A549 (cell line): ENCODE measurements at regions not wholly inside any gene's neighbourhood (a gene's known extent, or its start where the extent isn't known, plus 50 kb on each side); places are given as distances from the start of the nearest gene placed in this dataset.

Experiments
- ATAC-seq, 2 experiments: fragments of 200-7000 bp in 1 of 2; fragments of >200 bp in 1 of 2; cut with Nextera tagmentation in 1 of 2; cut with Tn5 transposase in 1 of 2; 3 replicates each; pipeline versions ENCODE4 v1.8.0 to v1.9.1; 2018 to 2020; ENCODE audit warnings: mild to moderate bottlenecking in 1 of 2, moderate library complexity in 1 of 2
- CTCF ChIA-PET: fragments of 300-600 bp; sonication (Branson Sonifier 250); formaldehyde crosslinking; extraction: SDS; loops from one replicate; lab custom pipeline; 2021; ENCODE audit warnings: antibody characterized with exemption, inconsistent platforms; lab: Yijun Ruan, JAX
- POLR2A ChIA-PET: fragments of 350-600 bp; formaldehyde crosslinking; extraction: SDS; loops from one replicate; lab custom pipeline; 2021; ENCODE audit warnings: antibody characterized with exemption, inconsistent platforms; lab: Yijun Ruan, JAX
- DNase-seq, 2 experiments: peaks; one replicate each; pipeline versions ENCODE4 v3.0.0 to v3.0.0-alpha.2; 2011 to 2016; ENCODE audit warnings: low read depth in 1 of 2, low spot score in 1 of 2
- FAIRE-seq: peaks from 2 replicates; lab custom pipeline; 2011; peaks lifted over from hg19 to GRCh38; lab: Jason Lieb, UNC
- H3K27ac ChIP-seq, 2 experiments: fragments of >200 bp; sonication (Bioruptor Twin); formaldehyde crosslinking; 3 replicates each; pipeline ENCODE4 v1.5.1; 2016 to 2017
- H3K4me1 ChIP-seq: fragments of >200 bp; sonication (Bioruptor Twin); formaldehyde crosslinking; 3 replicates; pipeline ENCODE4 v1.6.1; 2016
- H3K4me2 ChIP-seq: fragments of >200 bp; sonication (Bioruptor Twin); formaldehyde crosslinking; 3 replicates; pipeline ENCODE4 v1.6.1; 2016
- H3K4me3 ChIP-seq: fragments of >200 bp; sonication (Bioruptor Twin); formaldehyde crosslinking; 3 replicates; pipeline ENCODE4 v1.5.1; 2016
- H3K9me3 ChIP-seq: fragments of >200 bp; sonication (Bioruptor Twin); formaldehyde crosslinking; 3 replicates; pipeline ENCODE4 v1.6.1; 2016
- BHLHE40 ChIP-seq: IDR thresholded peaks from 2 replicates; pipeline ENCODE4 v1.6.1; 2012; ENCODE audit warnings: low read depth, low read length, inconsistent platforms
- CBX2 ChIP-seq: fragments of 200-600 bp; sonication (generic); IDR thresholded peaks from 2 replicates; pipeline ENCODE4 v1.6.1; 2016; ENCODE audit warnings: low read depth, mild to moderate bottlenecking, borderline replicate concordance
- CEBPB ChIP-seq, 2 experiments: fragments of >200 bp in 1 of 2; sonication (Bioruptor Twin) in 1 of 2; formaldehyde crosslinking in 1 of 2; IDR thresholded peaks; 2 replicates each; pipeline ENCODE4 v1.6.1; 2012 to 2016
- CHD2 ChIP-seq: fragments of 150-350 bp; IDR thresholded peaks from 2 replicates; pipeline ENCODE4 v1.6.1; 2014; ENCODE audit warnings: low read length; ENCODE audit not compliant: partially characterized antibody
- CHD4 ChIP-seq: fragments of 200-600 bp; sonication (generic); IDR thresholded peaks from 2 replicates; pipeline ENCODE4 v1.6.1; 2016; ENCODE audit warnings: antibody characterized with exemption, mild to moderate bottlenecking, borderline replicate concordance
- EHF ChIP-seq: fragments of 250-450 bp; sonication (Bioruptor Pico); IDR thresholded peaks from 2 replicates; pipeline ENCODE4 v1.5.0; 2020; ENCODE audit warnings: mild to moderate bottlenecking
- FOXS1 ChIP-seq: fragments of 250-450 bp; sonication (Bioruptor Pico); IDR thresholded peaks from 2 replicates; pipeline ENCODE4 v1.5.0; 2020; ENCODE audit warnings: mild to moderate bottlenecking, moderate library complexity
- HDAC2 ChIP-seq: fragments of 200-600 bp; sonication (generic); IDR thresholded peaks from 2 replicates; pipeline ENCODE4 v1.6.1; 2016
- HEYL ChIP-seq: fragments of 250-450 bp; sonication (Bioruptor Pico); IDR thresholded peaks from 2 replicates; pipeline ENCODE4 v1.8.0; 2021; ENCODE audit warnings: mild to moderate bottlenecking, moderate library complexity
- JUNB ChIP-seq: fragments of >200 bp; sonication (Bioruptor Twin); formaldehyde crosslinking; IDR thresholded peaks from 2 replicates; pipeline ENCODE4 v1.6.1; 2016
- KDM1A ChIP-seq: fragments of 200-600 bp; sonication (generic); IDR thresholded peaks from 2 replicates; pipeline ENCODE4 v1.6.1; 2016; ENCODE audit warnings: low read depth, mild to moderate bottlenecking
- KDM5A ChIP-seq: fragments of 200-600 bp; sonication (generic); IDR thresholded peaks from 2 replicates; pipeline ENCODE4 v1.6.1; 2016; ENCODE audit warnings: antibody characterized with exemption, mild to moderate bottlenecking
- MYC ChIP-seq: IDR thresholded peaks from 2 replicates; pipeline ENCODE4 v1.6.1; 2012; ENCODE audit warnings: mild to moderate bottlenecking, inconsistent platforms, low read length, improper control_type of control experiment, borderline replicate concordance
- PHF8 ChIP-seq: fragments of 200-600 bp; sonication (generic); IDR thresholded peaks from 2 replicates; pipeline ENCODE4 v1.6.1; 2016; ENCODE audit warnings: low read depth, mild to moderate bottlenecking, antibody characterized with exemption, moderate library complexity, borderline replicate concordance
- RAD21 ChIP-seq, 2 experiments: fragments of >200 bp in 1 of 2; sonication (Bioruptor Twin) in 1 of 2; formaldehyde crosslinking in 1 of 2; IDR thresholded peaks in 1 of 2; conservative IDR thresholded peaks in 1 of 2; 2 replicates in 1 of 2; 3 replicates in 1 of 2; pipeline ENCODE4 v1.6.1; 2012 to 2018; ENCODE audit warnings: inconsistent platforms in 1 of 2
- RARB ChIP-seq: fragments of 250-450 bp; sonication (Bioruptor Pico); IDR thresholded peaks from 2 replicates; pipeline ENCODE4 v1.8.0; 2021; ENCODE audit warnings: mild to moderate bottlenecking, moderate library complexity
- SMC3 ChIP-seq: fragments of >200 bp; sonication (Bioruptor Twin); formaldehyde crosslinking; IDR thresholded peaks from 3 replicates; pipeline ENCODE4 v1.6.1; 2018; ENCODE audit warnings: inconsistent platforms
- TFCP2L1 ChIP-seq: fragments of 250-450 bp; sonication (Bioruptor Pico); IDR thresholded peaks from 2 replicates; pipeline ENCODE4 v1.5.0; 2021; ENCODE audit warnings: mild to moderate bottlenecking
- ZFP36 ChIP-seq: fragments of 450-650 bp; IDR thresholded peaks from 2 replicates; pipeline ENCODE4 v1.6.1; 2014; ENCODE audit warnings: borderline replicate concordance; ENCODE audit not compliant: partially characterized antibody
- ZNF302 ChIP-seq: fragments of 250-450 bp; sonication (Bioruptor Pico); IDR thresholded peaks from 2 replicates; pipeline ENCODE4 v1.9.0; 2021; ENCODE audit warnings: inconsistent platforms, mild to moderate bottlenecking, moderate library complexity
- WGBS: methylation state at CpG from one replicate; pipeline ENCODE4 v1.1.6; 2017; ENCODE audit errors: missing lambda C conversion rate; 5-methylcytosine and 5-hydroxymethylcytosine counted together
- TF ChIP-seq, protein P1 (sequence below): fragments of 450-650 bp; IDR thresholded peaks from 2 replicates; pipeline ENCODE4 v1.6.1; 2014; ENCODE audit warnings: antibody characterized with exemption
- TF ChIP-seq, protein P2 (sequence below): fragments of 250-450 bp; sonication (Bioruptor Pico); IDR thresholded peaks from 2 replicates; pipeline ENCODE4 v1.5.0; 2020; ENCODE audit warnings: low read depth, mild to moderate bottlenecking, moderate library complexity
- TF ChIP-seq, protein P3 (sequence below): fragments of >200 bp; sonication (Bioruptor Twin); formaldehyde crosslinking; IDR thresholded peaks from 3 replicates; pipeline ENCODE4 v1.6.1; 2016
- TF ChIP-seq, protein P4 (sequence below): IDR thresholded peaks from 2 replicates; pipeline ENCODE4 v1.6.1; 2012
- TF ChIP-seq, protein P5 (sequence below): fragments of 150-350 bp; IDR thresholded peaks from 2 replicates; pipeline ENCODE4 v1.6.1; 2014; ENCODE audit warnings: low read depth, mild to moderate bottlenecking, low read length
- TF ChIP-seq, protein P6 (sequence below): fragments of >200 bp; sonication (Bioruptor Twin); formaldehyde crosslinking; IDR thresholded peaks from 2 replicates; pipeline ENCODE4 v1.6.1; 2016

DNA sequence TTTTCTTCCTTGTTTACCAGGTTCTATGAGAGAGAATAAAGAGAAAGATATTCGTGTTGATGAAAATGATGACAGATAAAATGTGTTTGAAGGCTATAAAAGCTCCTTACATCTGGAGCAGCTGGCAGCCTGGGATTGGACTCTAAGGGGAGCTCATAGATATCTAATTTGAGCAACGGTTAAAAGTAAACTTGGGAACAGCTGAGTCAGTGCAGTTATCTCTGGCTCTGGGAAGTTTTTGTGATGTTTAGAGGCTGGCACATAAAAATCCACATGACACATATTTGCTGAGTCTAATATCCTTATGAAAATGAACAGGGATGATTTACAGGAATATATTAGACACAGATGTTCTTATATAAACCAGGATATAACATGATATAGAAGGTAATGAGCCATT is 331.8 kb upstream of the TENM3 start:
- DNase-seq (no peak), ATAC-seq (no peak), FAIRE-seq (no peak)
- ChIA-PET POLR2A (no interaction called here), CTCF (no interaction called here)
- no peak for TF ChIP-seq ZNF302 (CRISPR knock-in tag)
- no peak for TF ChIP-seq RAD21 (conservative IDR thresholded peaks at IDR 0.05 in 1 of 2, IDR thresholded peaks at IDR 0.05 in 1 of 2)
- TF ChIP-seq, protein P1, sequence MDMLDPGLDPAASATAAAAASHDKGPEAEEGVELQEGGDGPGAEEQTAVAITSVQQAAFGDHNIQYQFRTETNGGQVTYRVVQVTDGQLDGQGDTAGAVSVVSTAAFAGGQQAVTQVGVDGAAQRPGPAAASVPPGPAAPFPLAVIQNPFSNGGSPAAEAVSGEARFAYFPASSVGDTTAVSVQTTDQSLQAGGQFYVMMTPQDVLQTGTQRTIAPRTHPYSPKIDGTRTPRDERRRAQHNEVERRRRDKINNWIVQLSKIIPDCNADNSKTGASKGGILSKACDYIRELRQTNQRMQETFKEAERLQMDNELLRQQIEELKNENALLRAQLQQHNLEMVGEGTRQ = no peak
- TF ChIP-seq CHD2 = no peak
- no peak for TF ChIP-seq ZFP36
- no peak for TF ChIP-seq CBX2
- no peak for TF ChIP-seq HDAC2
- no peak for TF ChIP-seq KDM5A
- TF ChIP-seq, protein P2, sequence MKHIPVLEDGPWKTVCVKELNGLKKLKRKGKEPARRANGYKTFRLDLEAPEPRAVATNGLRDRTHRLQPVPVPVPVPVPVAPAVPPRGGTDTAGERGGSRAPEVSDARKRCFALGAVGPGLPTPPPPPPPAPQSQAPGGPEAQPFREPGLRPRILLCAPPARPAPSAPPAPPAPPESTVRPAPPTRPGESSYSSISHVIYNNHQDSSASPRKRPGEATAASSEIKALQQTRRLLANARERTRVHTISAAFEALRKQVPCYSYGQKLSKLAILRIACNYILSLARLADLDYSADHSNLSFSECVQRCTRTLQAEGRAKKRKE (CRISPR knock-in tag) = no peak
- no peak for TF ChIP-seq HEYL (CRISPR knock-in tag)
- no peak for TF ChIP-seq TFCP2L1
- TF ChIP-seq, protein P3, sequence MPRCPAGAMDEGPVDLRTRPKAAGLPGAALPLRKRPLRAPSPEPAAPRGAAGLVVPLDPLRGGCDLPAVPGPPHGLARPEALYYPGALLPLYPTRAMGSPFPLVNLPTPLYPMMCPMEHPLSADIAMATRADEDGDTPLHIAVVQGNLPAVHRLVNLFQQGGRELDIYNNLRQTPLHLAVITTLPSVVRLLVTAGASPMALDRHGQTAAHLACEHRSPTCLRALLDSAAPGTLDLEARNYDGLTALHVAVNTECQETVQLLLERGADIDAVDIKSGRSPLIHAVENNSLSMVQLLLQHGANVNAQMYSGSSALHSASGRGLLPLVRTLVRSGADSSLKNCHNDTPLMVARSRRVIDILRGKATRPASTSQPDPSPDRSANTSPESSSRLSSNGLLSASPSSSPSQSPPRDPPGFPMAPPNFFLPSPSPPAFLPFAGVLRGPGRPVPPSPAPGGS = no peak
- TF ChIP-seq, protein P4, sequence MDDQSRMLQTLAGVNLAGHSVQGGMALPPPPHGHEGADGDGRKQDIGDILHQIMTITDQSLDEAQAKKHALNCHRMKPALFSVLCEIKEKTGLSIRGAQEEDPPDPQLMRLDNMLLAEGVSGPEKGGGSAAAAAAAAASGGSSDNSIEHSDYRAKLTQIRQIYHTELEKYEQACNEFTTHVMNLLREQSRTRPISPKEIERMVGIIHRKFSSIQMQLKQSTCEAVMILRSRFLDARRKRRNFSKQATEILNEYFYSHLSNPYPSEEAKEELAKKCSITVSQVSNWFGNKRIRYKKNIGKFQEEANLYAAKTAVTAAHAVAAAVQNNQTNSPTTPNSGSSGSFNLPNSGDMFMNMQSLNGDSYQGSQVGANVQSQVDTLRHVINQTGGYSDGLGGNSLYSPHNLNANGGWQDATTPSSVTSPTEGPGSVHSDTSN = no peak
- TF ChIP-seq, protein P5, sequence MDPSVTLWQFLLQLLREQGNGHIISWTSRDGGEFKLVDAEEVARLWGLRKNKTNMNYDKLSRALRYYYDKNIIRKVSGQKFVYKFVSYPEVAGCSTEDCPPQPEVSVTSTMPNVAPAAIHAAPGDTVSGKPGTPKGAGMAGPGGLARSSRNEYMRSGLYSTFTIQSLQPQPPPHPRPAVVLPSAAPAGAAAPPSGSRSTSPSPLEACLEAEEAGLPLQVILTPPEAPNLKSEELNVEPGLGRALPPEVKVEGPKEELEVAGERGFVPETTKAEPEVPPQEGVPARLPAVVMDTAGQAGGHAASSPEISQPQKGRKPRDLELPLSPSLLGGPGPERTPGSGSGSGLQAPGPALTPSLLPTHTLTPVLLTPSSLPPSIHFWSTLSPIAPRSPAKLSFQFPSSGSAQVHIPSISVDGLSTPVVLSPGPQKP = no peak
- TF ChIP-seq RARB (CRISPR knock-in tag) = no peak
- TF ChIP-seq JUNB = no peak
- Histone ChIP-seq H3K9me3 (0 out of 3 replicates have a peak, but pooled peaks cover 3% of the 10 kb centered on the region), H3K4me1 (no peaks in the 10 kb centered on the region), H3K4me2 (no peak overlapping the region), H3K4me3 (no peak overlapping the region), H3K27ac (no peak overlapping the region)
- 2% methylated on average over 2 of the region's 2 CpGs for WGBS

DNA sequence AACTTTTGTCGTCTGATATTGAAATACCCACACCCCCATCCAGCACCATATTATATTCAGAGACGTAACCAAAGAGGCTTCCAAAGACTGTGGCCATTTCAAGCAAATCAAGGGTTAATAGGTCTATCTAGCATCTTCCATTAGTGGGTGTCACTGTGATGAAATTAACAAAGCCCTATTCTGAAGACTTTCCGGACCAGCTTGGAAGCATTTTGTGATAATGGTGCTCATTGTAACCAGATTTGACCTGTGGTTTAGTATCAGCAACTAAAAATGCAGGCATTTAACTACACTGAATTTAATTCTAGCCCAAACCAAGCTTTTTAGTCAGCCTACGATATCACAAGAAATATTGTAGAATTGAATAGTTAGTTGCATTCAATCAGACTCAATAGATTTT is 309.7 kb upstream of the TENM3 start:
- H3K27ac ChIP-seq = no peak overlapping the region
- H3K4me3 ChIP-seq = no peak overlapping the region
- FAIRE-seq (no peak), ATAC-seq (no peak), DNase-seq (no peak)
- ChIA-PET POLR2A (no interaction called here), CTCF (interaction anchor here (0.6 kb wide), 1 partner anchor 557 kb away, joined by 3 read pairs; no protein-coding TSS in a partner anchor)
- no peaks in the 10 kb centered on the region for H3K9me3 ChIP-seq
- WGBS = 5% methylated on average over 4 of the region's 4 CpGs
- no peak overlapping the region for H3K4me2 ChIP-seq
- no peaks in the 10 kb centered on the region for H3K4me1 ChIP-seq
- TF ChIP-seq CBX2 (no peak), CEBPB (IDR thresholded peaks at IDR 0.05) (no peak), KDM1A (no peak), MYC (no peak), BHLHE40 (no peak), RAD21 (conservative IDR thresholded peaks at IDR 0.05 in 1 of 2, IDR thresholded peaks at IDR 0.05 in 1 of 2) (no peak), EHF (CRISPR knock-in tag) (no peak), FOXS1 (no peak), ZNF302 (CRISPR knock-in tag) (no peak), SMC3 (no peak), HDAC2 (no peak), PHF8 (no peak), CHD4 (no peak)
- TF ChIP-seq, protein P6, sequence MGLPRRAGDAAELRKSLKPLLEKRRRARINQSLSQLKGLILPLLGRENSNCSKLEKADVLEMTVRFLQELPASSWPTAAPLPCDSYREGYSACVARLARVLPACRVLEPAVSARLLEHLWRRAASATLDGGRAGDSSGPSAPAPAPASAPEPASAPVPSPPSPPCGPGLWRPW = no peak
